Sigmoid colon (tissue), 6 donors: ENCODE measurements at regions not wholly inside any gene's neighbourhood (a gene's known extent, or its start where the extent isn't known, plus 50 kb on each side); places are given as distances from the start of the nearest gene placed in this dataset.

Experiments used
- DNase-seq: peaks from one replicate; pipeline ENCODE4 v3.0.0-alpha.2; 2019
- H3K27ac ChIP-seq, 4 donors: fragments of 200-600 bp; sonication (generic); one replicate each; pipeline ENCODE4 v1.5.1; 2016 to 2019; ENCODE audit warnings: mild to moderate bottlenecking in 1 of 4
- H3K27me3 ChIP-seq, 3 donors: fragments of 200-600 bp; sonication (generic); one replicate each; pipeline ENCODE4 v1.5.1; 2019; ENCODE audit warnings: mild to moderate bottlenecking in 1 of 3
- H3K36me3 ChIP-seq, 4 donors: fragments of 200-600 bp; sonication (generic); one replicate each; pipeline ENCODE4 v1.5.1; 2016 to 2019
- H3K4me1 ChIP-seq, 4 donors: fragments of 200-600 bp; sonication (generic); one replicate each; pipeline ENCODE4 v1.5.1; 2017 to 2019
- H3K4me3 ChIP-seq, 4 donors: fragments of 200-600 bp; sonication (generic); one replicate each; pipeline ENCODE4 v1.5.1; 2017 to 2019; ENCODE audit warnings: mild to moderate bottlenecking in 2 of 4, moderate library complexity in 1 of 4
- H3K9me3 ChIP-seq, 4 donors: fragments of 200-600 bp in 3 of 4; sonication (generic) in 3 of 4; one replicate each; pipeline versions ENCODE4 v1.5.1 to v1.6.1; 2013 to 2019
- CTCF ChIP-seq, 4 experiments: fragments of 450-650 bp in 3 of 4; fragments of 200-600 bp in 1 of 4; IDR thresholded peaks; one replicate each; pipeline ENCODE4 v1.5.1; 2016 to 2019; ENCODE audit warnings: antibody characterized with exemption in 4 of 4, mild to moderate bottlenecking in 3 of 4, moderate library complexity in 2 of 4
- EP300 ChIP-seq, 4 donors: sonication (generic); formaldehyde crosslinking; IDR thresholded peaks; one replicate each; pipeline ENCODE4 v1.6.1; 2017; ENCODE audit warnings: antibody characterized with exemption in 4 of 4
- POLR2A ChIP-seq, 2 donors: fragments of 450-650 bp; IDR thresholded peaks; one replicate each; pipeline ENCODE4 v1.6.1; 2016; ENCODE audit warnings: antibody characterized with exemption in 2 of 2, mild to moderate bottlenecking in 2 of 2, moderate library complexity in 2 of 2
- POLR2AphosphoS5 ChIP-seq, 4 donors: sonication (generic); formaldehyde crosslinking; IDR thresholded peaks; one replicate each; pipeline ENCODE4 v1.6.1; 2017; ENCODE audit warnings: antibody characterized with exemption in 4 of 4
- WGBS, 2 donors: extraction: QIAGEN DNeasy Blood & Tissue Kit; methylation state at CpG; one replicate each; pipeline ENCODE4 v1.1.7; 2013; 5-methylcytosine and 5-hydroxymethylcytosine counted together
- intact Hi-C: fragments of 100-400 bp; cut with DNase I; formaldehyde crosslinking; loops from one replicate; pipeline ENCODE4 v1.15.1; 2023
- donor health status: healthy with polysubstance abuse.
- donor health status: healthy.

DNA sequence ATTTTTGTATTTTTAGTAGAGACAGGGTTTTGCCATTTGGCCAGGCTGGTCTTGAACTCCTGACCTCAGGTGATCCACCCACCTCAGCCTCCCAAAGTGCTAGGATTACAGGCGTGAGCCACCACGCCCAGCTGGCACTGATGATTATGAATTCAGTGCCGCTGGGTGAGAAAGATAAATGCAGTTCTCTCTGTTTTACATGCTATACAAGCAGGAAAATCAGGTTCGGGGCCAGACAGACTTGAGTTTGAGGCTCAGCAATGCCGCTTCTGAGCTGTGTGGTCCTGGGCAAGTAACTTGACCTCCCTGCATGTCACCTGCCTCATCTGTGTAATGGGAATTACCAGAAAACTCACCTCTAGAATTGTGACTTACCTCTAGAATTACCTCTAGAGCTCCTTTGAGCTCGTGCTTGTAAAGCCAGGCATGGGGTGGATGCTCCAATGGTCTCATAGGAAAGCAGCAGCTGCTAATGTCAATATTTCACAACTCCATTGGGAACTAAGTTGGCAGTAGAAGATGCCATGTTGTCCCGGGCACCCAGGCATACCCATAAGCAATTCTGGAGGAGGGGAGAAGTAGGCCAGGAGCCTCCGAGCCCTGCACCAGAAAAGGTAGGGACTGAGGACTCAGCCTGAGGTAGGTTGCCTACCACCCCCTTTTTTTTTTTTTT, 119.8 kb upstream of the SLC25A33 start:
- intact Hi-C loops = no loop called here
- no peaks in the 10 kb centered on the region for H3K9me3 ChIP-seq
- H3K4me3 ChIP-seq = no peak overlapping the region
- H3K4me1 ChIP-seq = peaks cover 0 to 5% (median 5%) of the 10 kb centered on the region in 4 donors
- no peaks in the 10 kb centered on the region for H3K36me3 ChIP-seq
- WGBS, 2 donors = 77 to 87% methylated on average over 8 of the region's 8 CpGs
- H3K27me3 ChIP-seq = no peaks in the 10 kb centered on the region
- no peak for TF ChIP-seq POLR2A (IDR thresholded peaks at IDR 0.05)
- TF ChIP-seq CTCF (IDR thresholded peaks at IDR 0.05) = no peak
- no peak for TF ChIP-seq EP300 (IDR thresholded peaks at IDR 0.05)
- TF ChIP-seq POLR2AphosphoS5 (IDR thresholded peaks at IDR 0.05) = no peak
- H3K27ac ChIP-seq = no peak overlapping the region
- no peak for DNase-seq

DNA sequence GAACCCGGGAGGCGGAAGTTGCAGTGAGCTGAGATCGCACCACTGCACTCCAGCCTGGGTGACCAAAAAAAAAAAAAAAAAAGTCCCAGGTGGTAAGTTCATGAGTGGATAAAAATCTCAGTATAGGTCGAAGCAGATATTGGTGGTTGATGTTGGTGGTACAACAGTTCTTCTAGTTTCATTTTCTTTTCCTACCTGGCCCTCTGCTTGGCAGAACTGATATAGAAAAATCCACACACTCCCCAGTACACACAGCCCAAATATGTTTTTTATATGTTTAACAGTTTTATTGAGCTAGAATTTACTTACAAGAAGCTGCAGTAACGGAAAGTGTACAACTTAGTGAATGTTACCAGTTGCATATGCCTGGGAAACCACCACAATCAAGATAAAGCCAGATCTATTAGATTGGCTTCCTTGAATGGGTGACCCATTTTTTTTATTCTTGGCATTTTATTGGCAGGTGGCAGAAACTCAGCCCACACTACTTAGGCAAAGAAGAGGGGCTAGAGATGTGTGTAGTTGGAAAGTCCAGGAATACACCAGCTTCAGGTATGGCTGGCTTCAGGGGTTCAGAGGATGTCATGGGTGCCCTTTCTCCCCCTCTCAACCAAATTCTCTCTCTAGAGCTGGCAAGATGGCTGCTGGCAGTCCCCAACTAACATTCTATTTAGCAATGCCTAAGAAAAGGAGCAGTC, 118.3 kb upstream of the SLC25A33 start:
- Histone ChIP-seq H3K4me3 (no peak overlapping the region), H3K4me1 (no peaks in the 10 kb centered on the region), H3K36me3 (no peaks in the 10 kb centered on the region), H3K27me3 (no peaks in the 10 kb centered on the region), H3K27ac (no peak overlapping the region), H3K9me3 (no peaks in the 10 kb centered on the region)
- no peak for DNase-seq
- TF ChIP-seq POLR2A (IDR thresholded peaks at IDR 0.05) (no peak), EP300 (IDR thresholded peaks at IDR 0.05) (no peak), CTCF (IDR thresholded peaks at IDR 0.05) (no peak), POLR2AphosphoS5 (IDR thresholded peaks at IDR 0.05) (no peak)
- WGBS, 2 donors = 70 to 80% methylated on average over 5 of the region's 5 CpGs
- intact Hi-C loops = no loop called here

DNA sequence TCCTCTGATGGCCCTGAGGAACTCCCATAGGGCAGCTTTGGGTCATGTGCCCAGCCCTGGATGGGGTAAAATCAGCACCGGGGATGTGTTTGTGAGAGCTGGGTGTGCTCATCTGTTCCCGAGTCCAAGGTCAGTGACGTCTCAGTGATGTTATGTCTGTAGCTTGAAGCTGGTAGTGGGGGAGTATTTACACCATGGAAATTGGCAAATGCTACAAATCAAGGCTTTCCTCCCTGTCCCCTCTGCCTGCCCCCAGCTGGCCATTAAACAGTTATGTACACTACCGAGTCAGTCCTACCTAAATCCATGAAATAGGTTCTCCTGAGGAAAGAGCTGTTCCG, 117.8 kb upstream of the SLC25A33 start:
- WGBS, 2 donors = 44 to 65% methylated on average over 5 of the region's 5 CpGs
- Histone ChIP-seq H3K27ac (no peak overlapping the region), H3K36me3 (no peaks in the 10 kb centered on the region), H3K9me3 (no peaks in the 10 kb centered on the region), H3K4me1 (no peaks in the 10 kb centered on the region), H3K4me3 (no peak overlapping the region), H3K27me3 (no peaks in the 10 kb centered on the region)
- no peak for DNase-seq
- intact Hi-C loops = no loop called here
- TF ChIP-seq POLR2AphosphoS5 (IDR thresholded peaks at IDR 0.05) (no peak), CTCF (IDR thresholded peaks at IDR 0.05) (no peak), EP300 (IDR thresholded peaks at IDR 0.05) (no peak)

- H3K9me3 ChIP-seq = no peaks in the 10 kb centered on the region
- DNase-seq = no peak
- no peak overlapping the region for H3K4me3 ChIP-seq
- TF ChIP-seq EP300 (IDR thresholded peaks at IDR 0.05) = no peak
- no peaks in the 10 kb centered on the region for H3K27me3 ChIP-seq
- 88 to 95% methylated on average over 14 of the region's 14 CpGs for WGBS, 2 donors
- no peak overlapping the region for H3K27ac ChIP-seq
- no peaks in the 10 kb centered on the region for H3K36me3 ChIP-seq
- no peaks in the 10 kb centered on the region for H3K4me1 ChIP-seq
- intact Hi-C loops = no loop called here
Observed at GRCh38 chr1:9422321-9422720, 116.9 kb upstream of the SLC25A33 start.

DNA sequence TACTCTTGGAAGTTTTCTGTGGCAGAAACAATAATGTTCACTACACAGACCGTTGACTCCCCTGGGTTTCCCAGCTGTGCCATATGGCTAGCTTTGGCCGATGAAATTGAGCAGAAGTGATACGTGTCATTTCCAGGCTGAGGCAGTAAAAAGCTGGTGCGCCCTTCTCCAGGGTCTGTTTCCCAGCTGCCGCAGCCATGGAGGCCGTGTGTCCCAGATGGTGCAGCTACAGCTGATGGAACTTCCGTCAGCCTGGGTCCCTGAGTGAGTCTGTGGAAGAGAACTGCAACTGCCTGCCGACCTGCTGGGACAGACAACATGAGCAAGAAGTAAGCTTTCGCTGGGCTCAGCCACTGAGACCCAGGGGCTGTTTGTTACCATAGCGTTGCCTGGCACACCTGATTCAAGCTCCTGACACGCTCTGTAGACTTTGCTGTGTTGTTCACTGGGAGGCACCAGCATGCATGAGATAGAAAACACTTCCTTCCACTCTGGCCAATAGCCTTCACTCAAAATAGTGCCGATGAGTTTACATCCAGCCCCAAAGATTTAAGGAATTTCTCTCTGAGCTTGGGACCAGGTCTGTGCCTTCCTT, 116.3 kb upstream of the SLC25A33 start:
- Histone ChIP-seq H3K27me3 (no peaks in the 10 kb centered on the region), H3K4me1 (peaks cover 0 to under 1% (median under 1%) of the 10 kb centered on the region in 4 donors), H3K36me3 (no peaks in the 10 kb centered on the region), H3K27ac (no peak overlapping the region), H3K4me3 (no peak overlapping the region), H3K9me3 (no peaks in the 10 kb centered on the region)
- intact Hi-C loops = no loop called here
- WGBS, 2 donors = 84 to 89% methylated on average over 12 of the region's 12 CpGs
- DNase-seq = no peak
- no peak for TF ChIP-seq POLR2A (IDR thresholded peaks at IDR 0.05)
- no peak for TF ChIP-seq POLR2AphosphoS5 (IDR thresholded peaks at IDR 0.05)
- no peak for TF ChIP-seq EP300 (IDR thresholded peaks at IDR 0.05)
- TF ChIP-seq CTCF (IDR thresholded peaks at IDR 0.05) = no peak
